ENCODE measurements at regions not wholly inside any gene's neighbourhood (a gene's known extent, or its start where the extent isn't known, plus 50 kb on each side); places are given as distances from the start of the nearest gene placed in this dataset.
A peak's percentile ranks its signal among the peaks of the same experiment; 100 is the strongest.

- Histone ChIP-seq H3K9me3 (no peaks in the 10 kb centered on the region), H3K4me1 (peaks cover 0 to 4% of the 10 kb centered on the region in 2 donors), H3K27ac (no peak overlapping the region), H3K27me3 (no peaks in the 10 kb centered on the region), H3K4me3 (no peak overlapping the region), H3K36me3 (no peaks in the 10 kb centered on the region)
- TF ChIP-seq, protein P1, sequence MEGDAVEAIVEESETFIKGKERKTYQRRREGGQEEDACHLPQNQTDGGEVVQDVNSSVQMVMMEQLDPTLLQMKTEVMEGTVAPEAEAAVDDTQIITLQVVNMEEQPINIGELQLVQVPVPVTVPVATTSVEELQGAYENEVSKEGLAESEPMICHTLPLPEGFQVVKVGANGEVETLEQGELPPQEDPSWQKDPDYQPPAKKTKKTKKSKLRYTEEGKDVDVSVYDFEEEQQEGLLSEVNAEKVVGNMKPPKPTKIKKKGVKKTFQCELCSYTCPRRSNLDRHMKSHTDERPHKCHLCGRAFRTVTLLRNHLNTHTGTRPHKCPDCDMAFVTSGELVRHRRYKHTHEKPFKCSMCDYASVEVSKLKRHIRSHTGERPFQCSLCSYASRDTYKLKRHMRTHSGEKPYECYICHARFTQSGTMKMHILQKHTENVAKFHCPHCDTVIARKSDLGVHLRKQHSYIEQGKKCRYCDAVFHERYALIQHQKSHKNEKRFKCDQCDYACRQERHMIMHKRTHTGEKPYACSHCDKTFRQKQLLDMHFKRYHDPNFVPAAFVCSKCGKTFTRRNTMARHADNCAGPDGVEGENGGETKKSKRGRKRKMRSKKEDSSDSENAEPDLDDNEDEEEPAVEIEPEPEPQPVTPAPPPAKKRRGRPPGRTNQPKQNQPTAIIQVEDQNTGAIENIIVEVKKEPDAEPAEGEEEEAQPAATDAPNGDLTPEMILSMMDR (IDR thresholded peaks at IDR 0.05), result no peak
- intact Hi-C loops (cut with DNase I), result no loop called here
- DNase-seq (no peak), ATAC-seq (no peak)
Measured at GRCh38 chr14:63781686-63782085, 53.8 kb upstream of the SGPP1 start.

GRCh38 chr14:63782683-63783389 is 55.0 kb upstream of the SGPP1 start:
- TF ChIP-seq, protein P1 (IDR thresholded peaks at IDR 0.05), result no peak
- H3K27ac ChIP-seq, result no peak overlapping the region
- intact Hi-C loops (cut with DNase I), result no loop called here
- peaks cover 0 to 4% of the 10 kb centered on the region in 2 donors for H3K4me1 ChIP-seq
- DNase-seq (no peak), ATAC-seq (no peak)
- no peaks in the 10 kb centered on the region for H3K36me3 ChIP-seq
- H3K4me3 ChIP-seq, result no peak overlapping the region
- no peaks in the 10 kb centered on the region for H3K9me3 ChIP-seq
- H3K27me3 ChIP-seq, result peaks cover 0 to 5% of the 10 kb centered on the region in 2 donors

GRCh38 chr14:63788011-63788933 is 60.4 kb upstream of the SGPP1 start:
- peaks cover 0 to 4% of the 10 kb centered on the region in 2 donors for H3K4me1 ChIP-seq
- no peak overlapping the region for H3K27ac ChIP-seq
- no peak overlapping the region for H3K4me3 ChIP-seq
- TF ChIP-seq, protein P1 (IDR thresholded peaks at IDR 0.05), result no peak
- DNase-seq (no peak), ATAC-seq (no peak)
- H3K36me3 ChIP-seq, result no peaks in the 10 kb centered on the region
- H3K9me3 ChIP-seq, result no peaks in the 10 kb centered on the region
- peaks cover 0 to 11% of the 10 kb centered on the region in 2 donors for H3K27me3 ChIP-seq
- intact Hi-C loops (cut with DNase I), result no loop called here

DNA sequence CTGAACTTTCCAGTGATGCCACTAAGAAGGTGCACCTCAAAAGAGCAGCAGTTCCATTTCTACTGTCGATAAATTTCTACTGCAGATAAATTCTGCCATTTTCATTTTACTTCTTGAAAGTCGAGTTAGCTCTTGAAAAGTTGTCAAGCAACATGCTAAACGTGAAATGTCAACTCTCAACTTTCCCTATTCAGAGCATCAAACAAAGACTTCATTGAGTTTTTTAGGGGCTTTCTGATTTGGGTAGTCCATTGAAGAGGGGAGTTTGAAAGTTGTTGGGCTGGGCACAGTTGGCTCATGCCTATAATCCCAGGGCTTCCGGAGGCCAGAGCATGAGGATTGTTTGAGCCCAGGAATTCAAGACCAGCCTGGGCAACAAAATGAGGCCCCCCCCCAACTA is 59.4 kb upstream of the SYNE2 start:
- Histone ChIP-seq H3K4me3 (no peak overlapping the region), H3K36me3 (no peaks in the 10 kb centered on the region), H3K27ac (no peak overlapping the region), H3K9me3 (no peaks in the 10 kb centered on the region), H3K27me3 (peaks cover 0 to under 1% of the 10 kb centered on the region in 2 donors), H3K4me1 (no peaks in the 10 kb centered on the region)
- intact Hi-C loops (cut with DNase I), result no loop called here
- ATAC-seq (no peak), DNase-seq (peak in 1 of 4 donors; percentile 51)
- TF ChIP-seq, protein P1 (IDR thresholded peaks at IDR 0.05), result no peak

DNA sequence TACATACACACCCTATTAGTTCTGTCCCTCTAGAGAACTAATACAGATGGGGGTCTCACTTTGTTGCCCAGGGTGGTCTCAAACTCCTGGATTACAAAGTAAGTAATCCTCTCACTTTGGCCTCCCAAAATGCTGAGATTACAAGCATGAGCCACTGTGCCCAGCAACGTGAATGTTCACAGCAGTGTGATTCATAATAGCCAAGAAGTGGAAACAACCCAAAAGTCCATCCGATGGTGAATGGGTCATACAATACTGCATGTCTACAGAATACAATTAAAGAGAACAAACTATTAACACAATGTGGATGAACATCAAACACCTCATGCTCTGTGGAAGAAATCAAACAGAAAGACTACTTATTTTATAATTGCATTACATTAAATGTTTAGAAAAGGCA is 57.3 kb upstream of the SYNE2 start:
- DNase-seq (no peak), ATAC-seq (no peak)
- no peak overlapping the region for H3K27ac ChIP-seq
- H3K9me3 ChIP-seq, result no peaks in the 10 kb centered on the region
- intact Hi-C loops (cut with DNase I), result no loop called here
- no peaks in the 10 kb centered on the region for H3K36me3 ChIP-seq
- H3K4me1 ChIP-seq, result no peaks in the 10 kb centered on the region
- H3K27me3 ChIP-seq, result no peaks in the 10 kb centered on the region
- no peak overlapping the region for H3K4me3 ChIP-seq
- TF ChIP-seq, protein P1 (IDR thresholded peaks at IDR 0.05), result no peak
